GM21423 (cell line): ENCODE measurements at regions not wholly inside any gene's neighbourhood (a gene's known extent, or its start where the extent isn't known, plus 50 kb on each side); places are given as distances from the start of the nearest gene placed in this dataset.
"Not testable (repeated sequence)": the region's sequence is repeated elsewhere in the genome, so short reads cannot be mapped to it uniquely, and the experiment has no call there.

Source experiments
- ATAC-seq: cut with Tn5 transposase; IDR thresholded peaks from one replicate; pipeline ENCODE4 v1.9.1; 2021; ENCODE audit warnings: mild to moderate bottlenecking, moderate library complexity; ENCODE audit not compliant: unreplicated experiment

GRCh38 chr6:170199716-170200115, 91.2 kb downstream of the DLL1 start:
- no peak for ATAC-seq

DNA sequence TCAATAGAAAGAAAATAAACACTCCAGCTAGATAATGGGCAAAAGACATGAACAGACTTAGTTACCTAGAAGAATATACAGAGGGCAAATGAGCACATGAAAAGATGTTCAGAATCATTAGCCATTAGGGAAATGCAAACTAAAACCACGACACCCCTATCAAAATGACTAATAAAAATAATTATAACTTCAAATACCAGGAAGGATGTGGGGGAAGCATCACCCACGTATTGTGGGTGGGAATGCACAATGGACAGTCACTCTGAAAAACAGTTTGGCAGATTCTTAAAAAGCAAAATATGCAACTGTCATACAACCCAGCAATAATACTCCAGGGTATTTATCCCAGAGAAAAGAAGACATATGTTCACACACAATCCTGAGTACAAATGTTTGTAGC, 92.6 kb downstream of the DLL1 start:
- no peak for ATAC-seq

DNA sequence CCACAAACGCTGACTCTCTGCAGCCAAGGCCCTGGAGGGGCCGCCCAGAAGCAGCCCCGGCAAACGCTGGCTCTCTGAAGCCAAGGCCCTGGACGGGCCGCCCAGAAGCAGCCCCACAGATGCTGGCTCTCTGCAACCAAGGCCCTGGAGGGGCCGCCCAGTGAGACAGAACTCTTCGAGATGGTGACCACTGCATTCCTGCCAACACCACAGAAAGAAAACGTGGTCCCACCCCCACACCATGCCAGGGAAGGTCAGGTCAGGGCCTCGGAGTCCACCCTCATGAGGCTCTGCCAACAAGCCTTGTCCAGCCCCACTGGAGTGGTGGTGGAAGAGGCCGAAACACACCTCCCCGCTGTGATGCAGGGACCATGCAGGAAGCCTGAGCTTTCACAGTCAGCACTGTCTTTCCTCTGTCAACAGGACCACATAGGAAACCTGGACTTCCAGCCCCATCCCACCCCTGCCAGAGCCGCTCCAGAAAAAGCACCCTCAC, 97.5 kb downstream of the DLL1 start:
- no peak for ATAC-seq

- ATAC-seq: no peak
These were observed 98.0 kb downstream of the DLL1 start for GRCh38 chr6:170192905-170193304.

DNA sequence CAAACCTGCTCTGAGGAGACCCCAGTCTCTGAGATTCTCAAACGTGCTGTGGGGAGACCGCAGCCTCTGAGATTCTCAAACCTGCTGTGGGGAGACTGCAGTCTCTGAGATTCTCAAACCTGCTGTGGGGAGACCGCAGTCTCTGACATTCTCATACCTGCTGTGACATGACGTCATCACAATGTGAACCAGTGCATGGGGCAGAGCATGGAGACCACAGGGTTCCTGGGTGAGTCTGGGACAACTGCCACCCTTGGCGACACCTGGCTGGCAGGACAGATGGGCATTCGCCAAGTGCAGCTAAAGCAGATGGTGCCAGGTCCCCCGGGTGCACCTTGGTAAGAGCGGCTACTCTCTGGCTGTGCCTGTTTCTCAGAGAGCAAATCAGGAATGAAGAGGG, 98.8 kb downstream of the DLL1 start:
- ATAC-seq: not testable (repeated sequence)

GRCh38 chr6:170190046-170190445, 100.8 kb downstream of the DLL1 start:
- no peak for ATAC-seq

DNA sequence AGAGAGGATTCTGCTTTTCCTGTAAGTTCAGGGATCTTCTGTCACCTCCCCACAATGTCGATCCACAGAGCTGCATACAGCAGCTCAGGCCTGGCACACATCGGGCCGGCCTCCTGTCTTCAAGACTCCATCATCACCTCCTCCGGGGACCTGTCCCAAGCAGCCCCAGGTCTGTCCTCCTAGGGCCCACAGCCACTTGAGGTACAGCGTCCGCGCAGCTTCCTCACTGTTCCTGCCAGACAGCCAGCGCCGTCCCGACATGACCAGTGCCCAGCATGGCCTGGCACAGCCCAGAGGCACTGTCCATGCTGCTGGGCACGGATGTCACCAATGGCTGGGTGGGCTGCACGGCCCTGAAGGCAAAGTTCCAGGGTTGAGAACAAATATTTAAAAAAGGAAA, 101.6 kb downstream of the DLL1 start:
- ATAC-seq: no peak

- ATAC-seq: no peak
These were observed 102.3 kb downstream of the DLL1 start for GRCh38 chr6:170188571-170189001.

GRCh38 chr6:170187669-170188566, 103.0 kb downstream of the DLL1 start:
- no peak for ATAC-seq

- ATAC-seq: no peak
These were observed 103.8 kb downstream of the DLL1 start for GRCh38 chr6:170186941-170187668.

GRCh38 chr6:170186006-170186935, 104.6 kb downstream of the DLL1 start:
- no peak for ATAC-seq

DNA sequence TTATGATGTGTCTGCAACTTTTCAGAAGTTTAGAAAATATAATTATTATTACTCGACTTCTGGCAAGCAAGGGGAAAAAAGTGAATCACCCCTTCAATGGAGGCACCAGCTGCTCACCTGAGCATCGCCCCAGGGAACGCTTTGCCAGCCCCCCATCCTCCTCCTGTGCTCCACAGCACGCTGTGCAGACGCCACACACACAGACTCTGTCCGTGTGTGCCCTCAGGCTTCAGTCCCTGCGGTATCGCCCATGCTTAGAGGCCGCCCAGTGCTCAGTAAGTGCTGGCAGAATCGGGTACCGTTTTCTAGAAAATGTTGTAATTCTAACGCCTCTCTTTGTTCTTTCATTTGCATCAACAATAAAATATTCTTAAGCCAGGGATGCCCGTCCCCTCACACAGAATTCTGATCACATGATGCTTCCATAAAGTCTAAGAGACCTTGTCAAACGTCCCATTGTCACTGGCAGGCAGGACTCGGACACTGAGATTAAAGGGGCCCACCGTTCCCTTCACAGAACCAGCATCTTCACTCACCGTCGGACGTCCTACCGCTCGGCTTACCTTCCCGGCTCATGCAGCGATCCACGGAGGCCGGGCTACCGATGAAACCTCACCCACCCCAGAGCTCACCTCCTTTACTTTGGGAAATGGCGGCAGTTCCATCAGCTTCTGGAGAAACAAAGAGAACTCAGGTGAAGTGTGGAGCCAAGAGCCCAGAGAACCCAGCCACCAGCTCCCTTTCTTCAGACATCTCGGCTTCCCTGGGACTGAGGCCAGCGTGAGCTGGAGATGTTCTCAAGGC, 105.5 kb downstream of the DLL1 start:
- no peak for ATAC-seq

DNA sequence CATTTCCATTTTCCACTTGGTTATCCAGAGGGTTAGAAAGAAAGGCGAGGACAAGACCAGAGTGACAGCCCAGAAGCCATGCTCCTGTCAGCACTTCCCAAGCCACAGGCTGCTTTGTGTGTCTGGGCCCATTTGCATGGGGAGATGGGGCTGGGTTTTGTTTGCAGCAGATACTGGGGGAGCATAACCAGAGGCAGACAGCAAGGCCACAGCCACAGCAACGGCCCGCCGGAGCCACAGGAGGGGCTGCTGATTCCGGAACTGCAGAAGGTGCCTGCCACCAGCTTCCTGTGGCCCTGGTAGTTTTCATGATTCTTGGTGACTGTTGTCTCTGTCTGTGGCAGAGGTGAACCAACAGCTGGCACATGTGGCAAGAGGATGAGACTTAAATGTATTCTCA, 106.6 kb downstream of the DLL1 start:
- no peak for ATAC-seq

GRCh38 chr6:170183521-170183920, 107.4 kb downstream of the DLL1 start:
- ATAC-seq: no peak

GRCh38 chr6:170182781-170183120, 108.1 kb downstream of the DLL1 start:
- ATAC-seq: no peak

DNA sequence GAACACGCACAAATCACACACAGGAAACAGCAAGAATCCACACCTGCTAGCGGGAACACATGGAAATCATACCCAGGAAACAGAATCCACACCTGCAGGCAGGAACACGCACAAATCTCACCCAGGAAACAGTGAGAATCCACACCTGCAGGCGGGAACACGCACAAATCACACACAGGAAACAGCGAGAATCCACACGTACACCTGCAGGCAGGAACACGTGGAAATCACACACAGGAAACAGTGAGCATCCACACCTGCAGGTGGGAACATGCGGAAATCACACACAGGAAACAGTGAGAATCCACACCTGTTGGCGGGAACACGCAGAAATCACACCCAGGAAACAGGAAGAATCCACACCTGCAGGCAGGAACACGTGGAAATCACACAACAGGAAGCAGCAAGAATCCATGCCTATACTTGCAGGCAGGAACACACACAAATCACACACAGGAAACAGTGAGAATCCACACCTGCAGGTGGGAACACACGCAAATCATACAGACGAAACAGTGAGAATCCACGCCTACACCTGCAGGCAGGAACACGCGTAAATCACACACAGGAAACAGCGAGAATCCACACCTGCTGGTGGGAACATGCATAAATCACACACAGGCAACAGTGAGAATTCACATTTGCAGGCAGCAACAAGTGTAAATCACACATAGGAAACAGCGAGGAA, 108.6 kb downstream of the DLL1 start:
- no peak for ATAC-seq

- ATAC-seq: no peak
These were observed 109.6 kb downstream of the DLL1 start for GRCh38 chr6:170181338-170181690.

DNA sequence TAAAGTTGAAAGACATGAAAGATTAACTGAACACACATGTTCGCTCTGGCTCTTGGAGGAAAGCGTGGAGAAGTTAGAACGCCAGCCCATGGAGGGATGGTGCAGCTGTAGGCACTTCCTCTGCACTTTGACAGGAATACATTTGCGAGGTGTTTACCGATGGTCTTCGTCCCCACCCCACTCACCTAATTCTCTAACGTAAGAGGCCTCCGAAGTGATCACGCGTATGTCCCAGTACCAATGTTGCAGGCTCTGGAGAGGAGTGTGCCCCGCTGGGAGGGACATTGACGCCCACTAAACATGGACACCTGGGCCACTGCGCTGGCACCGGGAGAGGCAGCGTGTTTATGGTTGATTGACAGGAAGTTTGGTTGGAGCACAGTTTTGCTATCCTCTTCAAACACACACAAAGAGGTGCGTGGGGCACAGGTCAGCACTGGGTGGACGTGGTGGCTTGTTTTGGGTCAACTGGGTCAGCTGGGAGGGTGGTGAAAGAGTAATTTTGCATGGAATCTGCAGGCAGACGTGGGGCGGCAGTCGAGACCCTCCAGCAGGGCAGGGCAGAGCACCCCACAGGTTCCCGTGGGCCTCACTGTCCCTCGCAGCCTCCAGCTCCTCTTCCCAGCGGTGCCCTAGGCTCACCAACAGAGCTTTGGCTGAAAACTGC, 110.1 kb downstream of the DLL1 start:
- no peak for ATAC-seq
